Suprapubic skin (tissue), 4 donors: ENCODE measurements at regions not wholly inside any gene's neighbourhood (a gene's known extent, or its start where the extent isn't known, plus 50 kb on each side); places are given as distances from the start of the nearest gene placed in this dataset.

Experiments
- EP300 ChIP-seq: sonication (generic); formaldehyde crosslinking; IDR thresholded peaks from one replicate; pipeline ENCODE4 v1.6.1; 2017; ENCODE audit warnings: antibody characterized with exemption
- POLR2A ChIP-seq, 2 donors: fragments of 450-650 bp; IDR thresholded peaks; one replicate each; pipeline ENCODE4 v1.6.1; 2017; ENCODE audit warnings: antibody characterized with exemption in 2 of 2, mild to moderate bottlenecking in 2 of 2, moderate library complexity in 2 of 2
- POLR2AphosphoS5 ChIP-seq, 3 donors: sonication (generic); formaldehyde crosslinking; IDR thresholded peaks; one replicate each; pipeline ENCODE4 v1.6.1; 2017; ENCODE audit warnings: antibody characterized with exemption in 3 of 3
- TF ChIP-seq, protein P1 (sequence below), 2 donors: fragments of 200-600 bp in 1 of 2; fragments of 450-650 bp in 1 of 2; sonication (generic) in 1 of 2; IDR thresholded peaks; one replicate each; pipeline ENCODE4 v1.5.1; 2016 to 2019; ENCODE audit warnings: antibody characterized with exemption in 2 of 2, mild to moderate bottlenecking in 1 of 2, moderate library complexity in 1 of 2

DNA sequence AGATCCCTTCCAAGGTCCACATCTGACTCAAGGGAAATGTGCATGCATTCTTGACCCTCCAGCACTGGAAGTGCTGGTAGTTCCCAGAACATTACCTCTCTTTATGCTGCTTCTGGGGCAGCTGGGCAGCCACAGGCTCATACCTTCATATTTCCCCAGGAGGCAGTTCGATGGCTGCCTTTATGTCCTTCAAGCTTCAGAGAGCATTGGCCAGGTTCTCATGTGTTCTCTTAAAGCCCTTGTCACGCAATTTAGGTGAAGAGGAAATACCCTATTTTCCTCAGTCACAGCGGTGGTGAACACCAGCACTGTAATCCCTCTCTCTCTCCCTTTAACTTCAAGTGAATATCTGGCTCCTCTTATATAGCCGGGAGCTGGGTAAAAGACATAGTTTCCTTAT lies 134.3 kb downstream of the MID1IP1 start:
- TF ChIP-seq, protein P1, sequence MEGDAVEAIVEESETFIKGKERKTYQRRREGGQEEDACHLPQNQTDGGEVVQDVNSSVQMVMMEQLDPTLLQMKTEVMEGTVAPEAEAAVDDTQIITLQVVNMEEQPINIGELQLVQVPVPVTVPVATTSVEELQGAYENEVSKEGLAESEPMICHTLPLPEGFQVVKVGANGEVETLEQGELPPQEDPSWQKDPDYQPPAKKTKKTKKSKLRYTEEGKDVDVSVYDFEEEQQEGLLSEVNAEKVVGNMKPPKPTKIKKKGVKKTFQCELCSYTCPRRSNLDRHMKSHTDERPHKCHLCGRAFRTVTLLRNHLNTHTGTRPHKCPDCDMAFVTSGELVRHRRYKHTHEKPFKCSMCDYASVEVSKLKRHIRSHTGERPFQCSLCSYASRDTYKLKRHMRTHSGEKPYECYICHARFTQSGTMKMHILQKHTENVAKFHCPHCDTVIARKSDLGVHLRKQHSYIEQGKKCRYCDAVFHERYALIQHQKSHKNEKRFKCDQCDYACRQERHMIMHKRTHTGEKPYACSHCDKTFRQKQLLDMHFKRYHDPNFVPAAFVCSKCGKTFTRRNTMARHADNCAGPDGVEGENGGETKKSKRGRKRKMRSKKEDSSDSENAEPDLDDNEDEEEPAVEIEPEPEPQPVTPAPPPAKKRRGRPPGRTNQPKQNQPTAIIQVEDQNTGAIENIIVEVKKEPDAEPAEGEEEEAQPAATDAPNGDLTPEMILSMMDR (IDR thresholded peaks at IDR 0.05): no peak
- no peak for TF ChIP-seq POLR2AphosphoS5 (IDR thresholded peaks at IDR 0.05)
- no peak for TF ChIP-seq POLR2A (IDR thresholded peaks at IDR 0.05)
- TF ChIP-seq EP300: no peak
